ENCODE measurements at regions not wholly inside any gene's neighbourhood (a gene's known extent, or its start where the extent isn't known, plus 50 kb on each side); places are given as distances from the start of the nearest gene placed in this dataset.

DNA sequence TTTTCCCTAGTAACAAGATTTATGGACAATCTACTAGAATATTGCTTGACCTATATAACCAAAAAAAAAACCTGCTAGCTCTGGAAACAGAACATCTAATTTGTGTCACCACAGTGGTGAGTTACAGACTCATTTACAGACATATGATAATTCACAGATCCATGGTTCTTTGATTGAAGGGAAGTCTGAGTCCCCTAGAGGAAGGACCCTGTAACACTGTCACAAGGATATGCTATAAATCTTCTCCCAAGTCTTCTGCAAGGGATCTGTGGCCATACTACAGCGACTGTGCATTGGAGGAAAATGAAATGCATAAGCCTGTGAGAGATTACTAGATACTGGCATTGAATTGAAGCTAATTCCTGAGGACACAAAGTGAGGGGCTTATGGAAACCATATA is 630.6 kb upstream of the SGCD start:
- TF ChIP-seq, protein P1, sequence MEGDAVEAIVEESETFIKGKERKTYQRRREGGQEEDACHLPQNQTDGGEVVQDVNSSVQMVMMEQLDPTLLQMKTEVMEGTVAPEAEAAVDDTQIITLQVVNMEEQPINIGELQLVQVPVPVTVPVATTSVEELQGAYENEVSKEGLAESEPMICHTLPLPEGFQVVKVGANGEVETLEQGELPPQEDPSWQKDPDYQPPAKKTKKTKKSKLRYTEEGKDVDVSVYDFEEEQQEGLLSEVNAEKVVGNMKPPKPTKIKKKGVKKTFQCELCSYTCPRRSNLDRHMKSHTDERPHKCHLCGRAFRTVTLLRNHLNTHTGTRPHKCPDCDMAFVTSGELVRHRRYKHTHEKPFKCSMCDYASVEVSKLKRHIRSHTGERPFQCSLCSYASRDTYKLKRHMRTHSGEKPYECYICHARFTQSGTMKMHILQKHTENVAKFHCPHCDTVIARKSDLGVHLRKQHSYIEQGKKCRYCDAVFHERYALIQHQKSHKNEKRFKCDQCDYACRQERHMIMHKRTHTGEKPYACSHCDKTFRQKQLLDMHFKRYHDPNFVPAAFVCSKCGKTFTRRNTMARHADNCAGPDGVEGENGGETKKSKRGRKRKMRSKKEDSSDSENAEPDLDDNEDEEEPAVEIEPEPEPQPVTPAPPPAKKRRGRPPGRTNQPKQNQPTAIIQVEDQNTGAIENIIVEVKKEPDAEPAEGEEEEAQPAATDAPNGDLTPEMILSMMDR (IDR thresholded peaks at IDR 0.05): no peak

DNA sequence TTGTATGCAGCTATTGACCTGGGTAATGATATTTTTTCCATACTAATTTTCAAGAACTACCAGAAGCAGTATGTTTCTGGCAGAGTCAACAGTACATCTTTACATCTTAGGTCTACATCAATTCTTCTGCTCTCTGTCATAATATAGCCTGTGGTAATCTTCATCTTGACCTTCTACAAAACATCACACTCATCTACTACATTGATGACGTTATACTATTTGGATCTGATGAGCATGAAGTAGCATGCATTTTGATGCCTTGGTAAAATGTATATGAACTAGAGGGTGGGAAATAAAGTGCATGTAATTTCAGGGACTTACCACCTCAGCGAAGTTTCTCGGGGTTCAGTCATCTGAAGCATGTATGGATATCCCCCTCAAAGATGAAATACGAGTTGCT is 629.7 kb upstream of the SGCD start:
- H3K4me1 ChIP-seq (ENCODE audit: insufficient read depth, low read length): no peaks in the 10 kb centered on the region
- H3K27me3 Mint-ChIP-seq: no peaks in the 10 kb centered on the region
- no peak for DNase-seq
- no peaks in the 10 kb centered on the region for H3K36me3 Mint-ChIP-seq (ENCODE audit: low read depth)
- TF ChIP-seq, protein P1 (IDR thresholded peaks at IDR 0.05): no peak
- no peak overlapping the region for H3K4me3 ChIP-seq (ENCODE audit: low read length)
- intact Hi-C loops (cut with DNase I, micrococcal nuclease): no loop called here
- H3K36me3 ChIP-seq (ENCODE audit: insufficient read depth, low read length): no peaks in the 10 kb centered on the region
- H3K27ac ChIP-seq (ENCODE audit: low read depth in 1 of 2, low read length in 2 of 2): no peak overlapping the region
- H3K9me3 Mint-ChIP-seq: no peaks in the 10 kb centered on the region
- no peak overlapping the region for H3K4me3 Mint-ChIP-seq
- ChIA-PET CTCF (no interaction called here), POLR2A (no interaction called here)
- H3K4me1 Mint-ChIP-seq (ENCODE audit: low read depth): no peaks in the 10 kb centered on the region
- no peaks in the 10 kb centered on the region for H3K9me3 ChIP-seq (ENCODE audit: control insufficient read depth in 1 of 2, insufficient read depth in 1 of 2, low read length in 2 of 2)
- H3K27ac Mint-ChIP-seq: no peak overlapping the region
- no peaks in the 10 kb centered on the region for H3K27me3 ChIP-seq (ENCODE audit: control insufficient read depth in 1 of 2, insufficient read depth in 2 of 2, low read length in 2 of 2)
- ATAC-seq (ENCODE audit: poor library complexity): no peak

More for the DNA sequence above, 630.6 kb upstream of the SGCD start:
- H3K27ac Mint-ChIP-seq: no peak overlapping the region
- no peaks in the 10 kb centered on the region for H3K4me1 Mint-ChIP-seq (ENCODE audit: low read depth)
- no peaks in the 10 kb centered on the region for H3K36me3 ChIP-seq (ENCODE audit: insufficient read depth, low read length)
- H3K27ac ChIP-seq (ENCODE audit: low read depth in 1 of 2, low read length in 2 of 2): no peak overlapping the region
- H3K9me3 Mint-ChIP-seq: no peaks in the 10 kb centered on the region
- H3K4me3 ChIP-seq (ENCODE audit: low read length): no peak overlapping the region
- H3K36me3 Mint-ChIP-seq (ENCODE audit: low read depth): no peaks in the 10 kb centered on the region
- H3K27me3 Mint-ChIP-seq: no peaks in the 10 kb centered on the region
- H3K4me3 Mint-ChIP-seq: no peak overlapping the region
- H3K27me3 ChIP-seq (ENCODE audit: control insufficient read depth in 1 of 2, insufficient read depth in 2 of 2, low read length in 2 of 2): no peaks in the 10 kb centered on the region
- no peaks in the 10 kb centered on the region for H3K4me1 ChIP-seq (ENCODE audit: insufficient read depth, low read length)
- ChIA-PET CTCF (no interaction called here), POLR2A (no interaction called here)
- DNase-seq: no peak
- no peak for ATAC-seq (ENCODE audit: poor library complexity)
- intact Hi-C loops (cut with DNase I, micrococcal nuclease): no loop called here
- H3K9me3 ChIP-seq (ENCODE audit: control insufficient read depth in 1 of 2, insufficient read depth in 1 of 2, low read length in 2 of 2): no peaks in the 10 kb centered on the region

DNA sequence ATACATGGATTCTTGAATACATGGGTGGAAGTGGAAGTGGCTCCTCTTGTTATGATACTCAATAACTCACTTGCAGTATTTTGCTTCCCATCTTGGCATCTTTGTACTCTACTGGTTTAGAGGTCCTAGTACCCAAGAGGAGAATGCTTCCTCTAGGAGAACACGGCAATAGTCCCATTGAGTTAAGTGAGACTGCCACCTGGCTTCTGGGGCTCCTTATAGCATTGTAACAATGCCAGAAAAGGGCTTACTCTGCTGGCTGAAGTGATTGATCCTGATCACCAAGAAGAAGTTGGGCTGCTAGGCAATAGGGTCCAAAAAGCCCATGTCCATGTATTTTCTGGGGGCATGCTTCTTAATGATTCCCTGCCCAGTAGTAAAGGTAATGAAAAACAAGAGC is 627.6 kb upstream of the SGCD start:
- no peaks in the 10 kb centered on the region for H3K36me3 Mint-ChIP-seq (ENCODE audit: low read depth)
- H3K9me3 Mint-ChIP-seq: no peaks in the 10 kb centered on the region
- Histone ChIP-seq H3K4me3 (ENCODE audit: low read length) (no peak overlapping the region), H3K27me3 (ENCODE audit: control insufficient read depth in 1 of 2, insufficient read depth in 2 of 2, low read length in 2 of 2) (no peaks in the 10 kb centered on the region), H3K4me1 (ENCODE audit: insufficient read depth, low read length) (no peaks in the 10 kb centered on the region), H3K9me3 (ENCODE audit: control insufficient read depth in 1 of 2, insufficient read depth in 1 of 2, low read length in 2 of 2) (no peaks in the 10 kb centered on the region), H3K27ac (ENCODE audit: low read depth in 1 of 2, low read length in 2 of 2) (no peak overlapping the region), H3K36me3 (ENCODE audit: insufficient read depth, low read length) (no peaks in the 10 kb centered on the region)
- ChIA-PET POLR2A (no interaction called here), CTCF (no interaction called here)
- TF ChIP-seq, protein P1 (IDR thresholded peaks at IDR 0.05): no peak
- DNase-seq (no peak), ATAC-seq (ENCODE audit: poor library complexity) (no peak)
- no peak overlapping the region for H3K27ac Mint-ChIP-seq
- H3K4me3 Mint-ChIP-seq: no peak overlapping the region
- intact Hi-C loops (cut with DNase I, micrococcal nuclease): no loop called here
- H3K4me1 Mint-ChIP-seq (ENCODE audit: low read depth): no peaks in the 10 kb centered on the region
- no peaks in the 10 kb centered on the region for H3K27me3 Mint-ChIP-seq
